ENCODE measurements at regions not wholly inside any gene's neighbourhood (a gene's known extent, or its start where the extent isn't known, plus 50 kb on each side); places are given as distances from the start of the nearest gene placed in this dataset.

DNA sequence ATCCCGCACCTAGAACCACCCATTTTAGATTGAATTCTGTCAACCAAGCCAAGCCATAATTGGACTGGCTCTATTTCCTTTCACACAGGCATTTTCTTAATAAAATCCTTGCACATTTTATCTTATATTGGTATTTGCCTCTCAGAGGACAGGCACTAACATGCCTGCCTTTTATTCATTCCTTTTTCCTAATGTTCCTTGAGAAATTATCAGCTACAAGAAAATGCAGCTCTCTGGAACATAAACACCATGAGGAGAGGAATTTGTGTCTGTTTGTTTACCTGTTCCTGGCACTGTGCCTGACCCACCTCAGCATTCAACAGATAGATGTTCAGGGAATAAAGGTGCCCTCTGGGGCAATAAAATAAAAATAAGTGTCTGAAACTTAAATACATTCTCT, 116.2 kb downstream of the PDHA2 start:
- TF ChIP-seq CTCF (optimal IDR thresholded peaks at IDR 0.05 in 1 of 3, IDR thresholded peaks at IDR 0.05 in 1 of 3, conservative IDR thresholded peaks at IDR 0.05 in 1 of 3; ENCODE audit: extremely low read depth in 1 of 3, insufficient read depth in 2 of 3, low read length in 3 of 3) (no peak), EZH2 (IDR thresholded peaks at IDR 0.05; ENCODE audit: low read length) (no peak)

Measured in keratinocyte (primary cell).